HUES48 (cell line): ENCODE measurements at regions not wholly inside any gene's neighbourhood (a gene's known extent, or its start where the extent isn't known, plus 50 kb on each side); places are given as distances from the start of the nearest gene placed in this dataset.

Source experiments
- H3K27ac ChIP-seq: one replicate; pipeline ENCODE4 v1.7.0; 2013; ENCODE audit warnings: low read depth, low read length, inconsistent platforms
- H3K27me3 ChIP-seq: 2 replicates; pipeline ENCODE4 v1.6.1; 2013; ENCODE audit warnings: mild to moderate bottlenecking, low read length; ENCODE audit not compliant: control insufficient read depth, insufficient read depth
- H3K36me3 ChIP-seq: 2 replicates; pipeline ENCODE4 v1.6.1; 2013; ENCODE audit warnings: low read length; ENCODE audit not compliant: control insufficient read depth, insufficient read depth
- H3K4me1 ChIP-seq: 2 replicates; pipeline ENCODE4 v1.6.1; 2013; ENCODE audit warnings: mild to moderate bottlenecking, low read length; ENCODE audit not compliant: control insufficient read depth, insufficient read depth
- H3K4me3 ChIP-seq: 2 replicates; pipeline ENCODE4 v1.5.1; 2013; ENCODE audit warnings: mild to moderate bottlenecking, low read depth, low read length
- H3K9ac ChIP-seq: 2 replicates; pipeline ENCODE4 v1.6.1; 2013; ENCODE audit warnings: mild to moderate bottlenecking, low read depth, low read length, moderate library complexity
- H3K9me3 ChIP-seq: 2 replicates; pipeline ENCODE4 v1.6.1; 2013; ENCODE audit warnings: low read length; ENCODE audit not compliant: control insufficient read depth, insufficient read depth

DNA sequence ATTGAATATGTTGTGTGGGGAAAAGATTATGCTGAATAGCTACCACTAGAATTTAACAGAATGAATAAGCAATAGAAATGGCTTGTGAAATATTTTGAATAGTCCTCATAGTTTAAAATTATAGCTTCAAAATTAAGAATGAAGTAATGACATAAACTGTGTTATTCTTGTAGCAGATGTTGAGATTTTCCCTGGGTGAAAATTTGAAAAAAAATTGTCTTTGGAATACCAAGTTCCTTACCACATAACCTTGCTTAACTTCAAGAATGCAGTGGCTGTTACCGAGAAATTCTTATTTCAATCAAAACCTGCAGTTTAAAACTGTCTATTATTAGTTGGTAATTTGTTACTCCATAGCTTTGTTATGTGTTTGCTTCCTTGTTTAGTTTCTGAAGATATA, 1268.6 kb downstream of the RAPGEF2 start:
- Histone ChIP-seq H3K27ac (no peak overlapping the region), H3K36me3 (no peaks in the 10 kb centered on the region), H3K27me3 (no peaks in the 10 kb centered on the region), H3K4me1 (no peaks in the 10 kb centered on the region), H3K9ac (no peak overlapping the region), H3K4me3 (no peak overlapping the region), H3K9me3 (no peaks in the 10 kb centered on the region)

DNA sequence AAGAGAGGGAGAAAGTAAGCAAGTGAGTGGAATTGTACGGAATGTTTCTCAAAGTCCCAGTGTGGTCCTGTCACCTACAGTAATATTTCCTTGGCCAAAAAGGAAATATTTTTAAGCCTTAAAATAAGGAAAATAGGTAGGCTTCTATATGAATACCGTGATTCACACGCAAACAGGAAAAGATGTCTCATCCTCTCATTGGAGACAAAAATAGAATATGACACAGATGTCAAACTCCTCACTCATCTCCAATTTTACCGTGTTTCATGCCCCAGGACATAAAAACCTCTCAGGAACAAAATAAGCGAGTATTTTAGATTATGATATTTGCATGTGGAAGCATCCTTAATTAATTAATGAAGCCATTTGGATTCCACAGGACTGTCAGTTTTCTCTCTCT, 1269.5 kb downstream of the RAPGEF2 start:
- no peak overlapping the region for H3K9ac ChIP-seq
- no peaks in the 10 kb centered on the region for H3K27me3 ChIP-seq
- H3K4me3 ChIP-seq = no peak overlapping the region
- no peak overlapping the region for H3K27ac ChIP-seq
- no peaks in the 10 kb centered on the region for H3K36me3 ChIP-seq
- H3K9me3 ChIP-seq = no peaks in the 10 kb centered on the region
- H3K4me1 ChIP-seq = no peaks in the 10 kb centered on the region

DNA sequence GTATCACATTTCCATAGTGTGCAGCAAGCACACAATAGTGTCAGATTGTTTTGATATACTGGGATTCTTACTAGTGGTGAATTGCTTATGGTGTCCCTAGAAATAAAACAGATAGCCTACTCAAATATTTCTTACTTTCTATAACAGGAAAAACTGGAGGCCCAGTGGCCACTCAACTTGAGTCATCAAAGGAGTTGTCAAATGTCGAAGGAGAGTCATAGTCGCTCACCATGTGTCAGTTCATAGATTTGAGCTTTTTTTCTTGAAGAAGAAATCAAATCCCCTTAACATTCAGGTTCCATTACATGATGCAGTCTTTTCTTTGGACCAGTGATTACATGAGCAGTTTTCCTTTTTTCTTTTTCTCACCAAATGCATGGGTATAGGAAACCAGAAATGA, 1271.0 kb downstream of the RAPGEF2 start:
- no peak overlapping the region for H3K4me3 ChIP-seq
- H3K4me1 ChIP-seq = no peaks in the 10 kb centered on the region
- no peak overlapping the region for H3K9ac ChIP-seq
- no peaks in the 10 kb centered on the region for H3K27me3 ChIP-seq
- H3K27ac ChIP-seq = no peak overlapping the region
- no peaks in the 10 kb centered on the region for H3K36me3 ChIP-seq
- H3K9me3 ChIP-seq = no peaks in the 10 kb centered on the region

DNA sequence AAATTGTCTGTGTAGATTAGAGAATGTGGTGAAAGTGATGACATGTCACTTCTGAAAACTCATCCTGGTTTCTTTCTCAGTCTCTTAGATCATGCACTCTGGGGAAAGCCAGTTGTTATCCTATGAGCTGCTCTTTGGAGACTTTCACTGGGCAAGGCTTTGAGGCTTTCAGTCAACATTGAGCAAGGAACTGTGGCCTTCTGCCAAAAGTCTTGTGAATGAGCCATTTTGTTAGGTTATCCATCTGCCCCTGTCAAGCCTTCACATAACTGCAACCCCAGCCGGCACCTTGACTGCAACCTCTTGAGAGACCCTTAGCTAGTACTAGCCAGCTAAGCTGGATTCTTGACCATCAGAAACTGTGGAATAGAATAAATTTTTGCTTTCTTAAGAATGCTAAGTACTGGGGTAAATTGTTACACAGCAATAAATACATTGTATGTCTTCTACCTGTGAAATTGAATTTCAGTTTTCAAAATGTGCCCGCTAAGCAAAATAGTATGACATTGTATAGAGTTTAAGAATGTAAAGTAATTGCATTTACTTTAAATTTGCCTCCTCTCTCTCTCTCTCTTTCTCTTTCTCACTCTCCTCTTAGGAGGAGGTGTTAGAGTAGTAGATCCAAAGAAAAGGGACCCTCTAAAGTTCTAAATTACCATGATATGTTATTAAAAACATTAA, 1273.0 kb downstream of the RAPGEF2 start:
- Histone ChIP-seq H3K27me3 (no peaks in the 10 kb centered on the region), H3K36me3 (no peaks in the 10 kb centered on the region), H3K4me3 (no peak overlapping the region), H3K27ac (no peak overlapping the region), H3K9me3 (no peaks in the 10 kb centered on the region), H3K4me1 (no peaks in the 10 kb centered on the region), H3K9ac (no peak overlapping the region)

DNA sequence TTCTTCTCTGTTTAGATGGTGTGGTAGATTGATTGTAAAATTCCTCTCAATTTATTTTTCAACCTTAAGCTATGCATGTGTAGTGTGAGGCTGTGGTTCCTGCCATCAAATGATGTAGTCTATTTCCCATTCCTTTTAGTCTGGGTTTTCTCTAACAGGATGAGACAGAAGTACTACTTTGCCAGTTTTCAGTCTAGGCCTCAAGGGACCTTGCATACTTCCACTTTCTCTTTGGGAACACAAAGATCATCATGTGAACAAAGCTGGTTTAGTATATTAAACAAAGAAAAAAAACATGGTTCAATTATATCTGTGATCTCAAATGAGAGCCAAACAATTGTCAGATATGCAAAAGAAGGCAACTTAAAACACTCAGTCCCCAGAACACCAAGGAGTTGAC, 1284.0 kb downstream of the RAPGEF2 start:
- Histone ChIP-seq H3K9me3 (peaks cover 14% of the 10 kb centered on the region), H3K4me3 (no peak overlapping the region), H3K27me3 (no peaks in the 10 kb centered on the region), H3K9ac (no peak overlapping the region), H3K27ac (no peak overlapping the region), H3K36me3 (no peaks in the 10 kb centered on the region), H3K4me1 (no peaks in the 10 kb centered on the region)

DNA sequence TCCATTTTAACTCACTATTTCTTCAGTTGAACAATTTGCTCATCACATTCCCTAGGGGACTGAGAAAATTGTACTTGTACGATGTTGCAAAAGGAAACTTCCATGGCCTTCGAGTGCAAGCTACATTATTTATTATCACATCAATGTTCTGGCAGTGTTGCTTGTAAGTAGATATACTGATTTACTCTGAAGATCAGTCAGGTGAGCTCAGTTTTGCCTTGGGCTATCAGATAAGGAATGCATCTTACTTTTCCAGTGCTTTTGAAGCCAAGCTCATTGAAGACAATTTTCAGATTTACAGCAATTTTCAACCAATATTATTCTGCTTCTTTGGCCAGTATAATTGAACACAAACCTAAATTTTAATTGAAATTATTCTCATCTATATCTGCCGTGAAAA, 1296.9 kb downstream of the RAPGEF2 start:
- no peak overlapping the region for H3K9ac ChIP-seq
- H3K27ac ChIP-seq = no peak overlapping the region
- no peaks in the 10 kb centered on the region for H3K36me3 ChIP-seq
- H3K27me3 ChIP-seq = no peaks in the 10 kb centered on the region
- no peak overlapping the region for H3K4me3 ChIP-seq
- H3K4me1 ChIP-seq = no peaks in the 10 kb centered on the region
- H3K9me3 ChIP-seq = no peaks in the 10 kb centered on the region

DNA sequence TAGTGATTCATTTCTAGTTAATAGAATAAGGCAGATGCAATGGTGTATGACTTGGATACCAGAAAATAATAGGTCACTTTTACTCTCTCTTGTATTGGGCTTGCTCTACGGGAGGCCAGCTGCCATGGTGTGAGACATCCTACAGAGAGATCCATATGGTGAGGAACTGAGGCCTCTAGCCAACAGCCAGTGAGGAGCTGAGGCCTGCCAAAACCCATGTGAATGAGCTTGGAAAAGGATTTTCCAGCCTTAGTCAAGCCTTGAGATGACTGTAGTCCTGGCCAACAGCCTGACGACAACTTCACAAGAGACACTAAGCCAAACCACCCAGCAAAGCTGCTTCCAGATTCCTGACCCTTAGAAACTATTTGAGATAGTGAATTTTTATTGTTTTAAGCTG, 1300.2 kb downstream of the RAPGEF2 start:
- Histone ChIP-seq H3K4me1 (peaks cover 8% of the 10 kb centered on the region; the same call in 1 of the 2 replicates), H3K9me3 (no peaks in the 10 kb centered on the region), H3K36me3 (no peaks in the 10 kb centered on the region), H3K4me3 (no peak overlapping the region), H3K9ac (no peak overlapping the region), H3K27me3 (no peaks in the 10 kb centered on the region), H3K27ac (no peak overlapping the region)

DNA sequence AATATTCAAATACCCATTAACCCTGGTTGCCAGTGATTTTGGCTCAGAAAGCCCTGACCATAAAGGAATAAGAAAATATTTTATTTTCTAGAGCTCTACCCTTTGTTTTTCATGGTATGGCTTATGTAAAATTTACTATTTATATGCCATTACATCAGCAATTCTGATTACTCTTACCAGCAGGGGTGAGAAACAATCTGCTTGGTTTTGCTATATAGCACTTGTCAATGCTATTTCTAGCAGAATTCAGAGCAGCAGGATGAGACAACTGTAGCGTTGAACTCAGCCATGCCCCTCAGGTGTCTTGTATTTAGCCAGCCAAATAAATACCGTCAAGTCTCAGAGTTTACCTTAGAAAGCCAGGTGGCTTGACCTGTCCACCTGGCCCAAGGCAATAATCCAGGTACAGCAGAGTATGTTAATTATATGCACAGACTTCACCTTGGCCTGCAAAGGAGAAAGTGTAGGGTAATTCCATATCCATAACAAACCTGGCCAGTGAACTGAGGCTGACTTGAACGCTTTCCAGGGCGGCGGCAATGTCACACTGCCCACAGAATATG, 1303.5 kb downstream of the RAPGEF2 start:
- no peak overlapping the region for H3K4me3 ChIP-seq
- H3K9me3 ChIP-seq = no peaks in the 10 kb centered on the region
- H3K36me3 ChIP-seq = no peaks in the 10 kb centered on the region
- H3K27ac ChIP-seq = no peak overlapping the region
- H3K4me1 ChIP-seq = peaks cover 8% of the 10 kb centered on the region; the same call in 1 of the 2 replicates
- H3K27me3 ChIP-seq = no peaks in the 10 kb centered on the region
- no peak overlapping the region for H3K9ac ChIP-seq

DNA sequence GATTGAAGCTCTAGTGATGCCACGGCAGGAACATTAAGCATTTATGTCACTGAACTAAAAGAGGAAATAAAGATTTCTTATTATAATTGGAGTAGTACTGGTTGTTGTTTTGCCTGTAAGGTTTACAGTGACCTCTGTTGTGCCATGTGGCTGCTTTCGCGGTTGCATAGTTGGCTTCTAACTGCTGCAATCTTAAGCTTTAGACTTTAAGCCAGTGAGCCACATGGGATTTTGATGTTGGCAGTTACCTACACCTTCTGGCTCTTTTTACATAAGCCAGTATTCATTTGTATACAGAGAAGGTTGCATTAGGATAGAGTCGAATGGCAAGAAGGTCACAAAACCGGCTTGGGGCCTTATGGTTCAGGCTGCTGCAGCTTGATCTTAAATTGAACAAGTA, 1311.6 kb downstream of the RAPGEF2 start:
- Histone ChIP-seq H3K36me3 (no peaks in the 10 kb centered on the region), H3K9me3 (no peaks in the 10 kb centered on the region), H3K27ac (no peak overlapping the region), H3K4me1 (no peaks in the 10 kb centered on the region), H3K27me3 (no peaks in the 10 kb centered on the region), H3K4me3 (no peak overlapping the region), H3K9ac (no peak overlapping the region)

DNA sequence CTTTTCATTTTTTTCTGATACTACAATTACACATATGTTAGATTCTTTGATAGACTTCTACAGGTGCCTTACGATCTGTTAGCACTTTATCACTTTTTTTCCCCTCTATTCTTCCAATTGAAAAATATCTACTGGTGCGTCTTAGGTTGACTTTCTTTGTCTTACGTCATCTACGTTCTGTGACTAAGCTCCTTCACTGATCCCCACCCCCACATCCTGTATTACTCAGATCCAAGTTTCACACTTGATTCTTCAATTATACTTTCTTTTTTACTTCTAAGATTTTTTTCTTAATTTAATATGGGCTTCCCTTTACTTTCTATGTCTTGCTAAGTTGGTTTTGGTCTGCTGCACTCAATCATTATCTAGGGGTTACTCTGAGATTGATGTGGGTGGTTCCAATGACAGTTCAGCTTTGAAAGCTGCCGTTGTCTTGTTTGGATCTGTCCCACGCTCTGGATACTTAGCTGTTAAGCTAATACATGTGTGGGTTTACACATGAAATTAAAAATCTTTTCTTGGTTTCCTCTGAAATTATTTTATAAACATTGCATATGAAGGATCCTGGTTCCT, 1321.1 kb downstream of the RAPGEF2 start:
- H3K9me3 ChIP-seq = no peaks in the 10 kb centered on the region; the same call in 1 of the 2 replicates
- H3K36me3 ChIP-seq = no peaks in the 10 kb centered on the region
- H3K4me1 ChIP-seq = no peaks in the 10 kb centered on the region
- H3K27me3 ChIP-seq = no peaks in the 10 kb centered on the region
- H3K27ac ChIP-seq = no peak overlapping the region
- no peak overlapping the region for H3K4me3 ChIP-seq
- no peak overlapping the region for H3K9ac ChIP-seq

DNA sequence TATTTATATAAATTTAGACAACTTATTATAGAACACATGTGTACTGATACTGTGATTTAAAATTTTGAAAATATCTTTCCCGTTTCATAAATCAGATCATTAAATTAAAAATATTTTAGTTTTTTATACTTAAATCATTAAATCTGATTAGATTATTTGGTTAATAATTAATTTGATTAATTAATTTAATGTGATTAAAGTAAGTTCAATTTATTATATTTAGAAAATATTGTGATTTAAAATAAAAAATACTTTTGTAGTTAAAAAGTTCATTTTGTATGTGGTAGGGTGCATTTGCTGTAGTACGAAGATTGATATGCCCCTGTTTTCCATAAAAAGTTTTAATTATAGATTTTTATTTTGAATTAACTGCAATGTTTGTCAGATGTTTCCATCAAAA, 1323.4 kb downstream of the RAPGEF2 start:
- H3K36me3 ChIP-seq = no peaks in the 10 kb centered on the region
- no peaks in the 10 kb centered on the region; the same call in 1 of the 2 replicates for H3K9me3 ChIP-seq
- H3K4me1 ChIP-seq = no peaks in the 10 kb centered on the region
- no peak overlapping the region for H3K4me3 ChIP-seq
- H3K9ac ChIP-seq = no peak overlapping the region
- H3K27ac ChIP-seq = no peak overlapping the region
- no peaks in the 10 kb centered on the region for H3K27me3 ChIP-seq
